Motor neuron (in vitro differentiated cells): ENCODE measurements at regions not wholly inside any gene's neighbourhood (a gene's known extent, or its start where the extent isn't known, plus 50 kb on each side); places are given as distances from the start of the nearest gene placed in this dataset.

Source experiments
- ATAC-seq, 8 experiments: fragments of 200-7000 bp; cut with Tn5 transposase; replicated peaks in 6 of 8; 2 replicates each; pipeline ENCODE4 v1.8.0; 2021; ENCODE audit warnings: mild to moderate bottlenecking in 8 of 8, moderate library complexity in 8 of 8
- H3K27ac ChIP-seq, 2 donors: fragments of 250-450 bp; sonication (Bioruptor Pico); 2 replicates each; pipeline ENCODE4 v1.9.0; 2021; ENCODE audit warnings: antibody characterized with exemption in 2 of 2, mild to moderate bottlenecking in 2 of 2, moderate library complexity in 1 of 2
- H3K4me1 ChIP-seq, 2 donors: fragments of 250-450 bp; sonication (Bioruptor Pico); replicated peaks in 1 of 2; 2 replicates each; pipeline ENCODE4 v1.6.1; 2021; ENCODE audit warnings: antibody characterized with exemption in 2 of 2, mild to moderate bottlenecking in 2 of 2, moderate library complexity in 1 of 2
- H3K4me3 ChIP-seq, 5 donors: fragments of 250-450 bp; sonication (Bioruptor Pico); 2 replicates each; pipeline ENCODE4 v1.9.0; 2021; ENCODE audit warnings: antibody characterized with exemption in 5 of 5, mild to moderate bottlenecking in 5 of 5, moderate library complexity in 4 of 5
- whole genome bisulfite sequencing, 10 experiments: fragments of 450-650 bp; shearing (Covaris generic); methylation state at CpG; one replicate each; pipeline ENCODE4 v1.0.0; 2022; 5-methylcytosine and 5-hydroxymethylcytosine counted together
- in situ Hi-C, 9 experiments: fragments of 400-800 bp; cut with MboI; loops; one replicate each; pipeline ENCODE4 v1.15.0; 2021; ENCODE audit warnings: low sequenced_read_pairs in 9 of 9, low pct_unique_long_range_greater_than_20kb in 2 of 9; ENCODE audit not compliant: unreplicated experiment in 9 of 9

GRCh38 chr3:176009256-176009655, 1150.1 kb downstream of the NAALADL2 start:
- WGBS, 10 experiments = 0 to 44% (median 30%) methylated on average over 1 of the region's 1 CpG; no CpG with 5 or more reads in 1 of the 10 experiments
- no peak for ATAC-seq
- in situ Hi-C loops = no loop called here
- H3K4me3 ChIP-seq = no peak overlapping the region
- H3K27ac ChIP-seq = no peak overlapping the region
- H3K4me1 ChIP-seq = no peaks in the 10 kb centered on the region

- in situ Hi-C loops = no loop called here
- 0 to 100% (median 100%) methylated on average over 1 of the region's 1 CpG; no CpG with 5 or more reads in 3 of the 10 experiments for WGBS, 10 experiments
- no peak overlapping the region for H3K4me3 ChIP-seq
- no peak overlapping the region for H3K27ac ChIP-seq
- no peak for ATAC-seq
- H3K4me1 ChIP-seq = no peaks in the 10 kb centered on the region
Measured at GRCh38 chr3:176005564-176005963, 1146.4 kb downstream of the NAALADL2 start.

- in situ Hi-C loops = no loop called here
- 0% methylated on average over 2 of the region's 2 CpGs; no CpG with 5 or more reads in 9 of the 10 experiments for WGBS, 10 experiments
- no peak overlapping the region for H3K4me3 ChIP-seq
- no peak for ATAC-seq
- no peaks in the 10 kb centered on the region for H3K4me1 ChIP-seq
- no peak overlapping the region for H3K27ac ChIP-seq
Measured at GRCh38 chr3:175989161-175989560, 1130.0 kb downstream of the NAALADL2 start.

- H3K27ac ChIP-seq = no peak overlapping the region
- H3K4me3 ChIP-seq = no peak overlapping the region
- in situ Hi-C loops = no loop called here
- H3K4me1 ChIP-seq = no peaks in the 10 kb centered on the region
- WGBS, 10 experiments = 0 to 90% (median 80%) methylated on average over 1 of the region's 1 CpG
- no peak for ATAC-seq
Measured at GRCh38 chr3:175988401-175988800, 1129.3 kb downstream of the NAALADL2 start.

GRCh38 chr3:175985781-175986180, 1126.6 kb downstream of the NAALADL2 start:
- 7 to 67% (median 26%) methylated on average over 1 of the region's 1 CpG; no CpG with 5 or more reads in 1 of the 10 experiments for WGBS, 10 experiments
- no peak for ATAC-seq
- H3K4me3 ChIP-seq = no peak overlapping the region
- in situ Hi-C loops = no loop called here
- H3K4me1 ChIP-seq = no peaks in the 10 kb centered on the region
- H3K27ac ChIP-seq = no peak overlapping the region

GRCh38 chr3:175983379-175983778, 1124.2 kb downstream of the NAALADL2 start:
- in situ Hi-C loops = no loop called here
- no peaks in the 10 kb centered on the region for H3K4me1 ChIP-seq
- peak in 3 of 8 experiments; percentile 24 to 83 (median 78) for ATAC-seq
- no peak overlapping the region for H3K4me3 ChIP-seq
- H3K27ac ChIP-seq = no peak overlapping the region
- WGBS, 10 experiments = 0 to 100% (median 61%) methylated on average over 1 of the region's 1 CpG

GRCh38 chr3:175980486-175981090, 1121.5 kb downstream of the NAALADL2 start:
- 0 to 100% (median 73%) methylated on average over 1 to 2 of the region's 2 CpGs for WGBS, 10 experiments
- no peak for ATAC-seq
- no peak overlapping the region for H3K27ac ChIP-seq
- no peaks in the 10 kb centered on the region for H3K4me1 ChIP-seq
- H3K4me3 ChIP-seq = no peak overlapping the region
- in situ Hi-C loops = no loop called here

GRCh38 chr3:175977968-175978752, 1119.0 kb downstream of the NAALADL2 start:
- 53 to 100% (median 95%) methylated on average over 1 to 11 of the region's 32 CpGs; no CpG with 5 or more reads in 2 of the 10 experiments for WGBS, 10 experiments
- Histone ChIP-seq H3K4me3 (no peak overlapping the region), H3K4me1 (no peaks in the 10 kb centered on the region), H3K27ac (no peak overlapping the region)
- in situ Hi-C loops = no loop called here
- no peak for ATAC-seq

GRCh38 chr3:175969456-175969855, 1110.3 kb downstream of the NAALADL2 start:
- no peak for ATAC-seq
- Histone ChIP-seq H3K27ac (no peak overlapping the region), H3K4me3 (no peak overlapping the region), H3K4me1 (no peaks in the 10 kb centered on the region)
- WGBS, 10 experiments = 24 to 96% (median 71%) methylated on average over 2 to 3 of the region's 3 CpGs
- in situ Hi-C loops = loop anchor here in 1 of 9 experiments (25.0 kb wide), 1 partner anchor 468 kb away; no protein-coding TSS in a partner anchor

GRCh38 chr3:175965036-175965435, 1105.9 kb downstream of the NAALADL2 start:
- in situ Hi-C loops = loop anchor here in 1 of 9 experiments (25.0 kb wide), 1 partner anchor 472 kb away; no protein-coding TSS in a partner anchor
- peak in 2 of 8 experiments; percentile 51 to 85 for ATAC-seq
- 0 to 71% (median 15%) methylated on average over 1 of the region's 1 CpG for WGBS, 10 experiments

GRCh38 chr3:175957427-175957826, 1098.3 kb downstream of the NAALADL2 start:
- Histone ChIP-seq H3K27ac (no peak overlapping the region), H3K4me1 (no peaks in the 10 kb centered on the region), H3K4me3 (no peak overlapping the region)
- 0 to 100% (median 83%) methylated on average over 1 of the region's 1 CpG; no CpG with 5 or more reads in 1 of the 10 experiments for WGBS, 10 experiments
- no peak for ATAC-seq
- in situ Hi-C loops = loop anchor here in 1 of 9 experiments (25.0 kb wide), 1 partner anchor 480 kb away; no protein-coding TSS in a partner anchor

More at GRCh38 chr3:175965036-175965435, 1105.9 kb downstream of the NAALADL2 start:
- H3K4me1 ChIP-seq = no peaks in the 10 kb centered on the region
- H3K4me3 ChIP-seq = no peak overlapping the region
- H3K27ac ChIP-seq = no peak overlapping the region

- H3K4me3 ChIP-seq = no peak overlapping the region
- no peaks in the 10 kb centered on the region for H3K4me1 ChIP-seq
- ATAC-seq = peak in 3 of 8 experiments; percentile 25 to 69 (median 54)
- no peak overlapping the region for H3K27ac ChIP-seq
- WGBS, 10 experiments = 14 to 100% (median 49%) methylated on average over 1 to 3 of the region's 3 CpGs
- in situ Hi-C loops = loop anchor here in 1 of 9 experiments (25.0 kb wide), 1 partner anchor 480 kb away; no protein-coding TSS in a partner anchor
Measured at GRCh38 chr3:175956964-175957363, 1097.8 kb downstream of the NAALADL2 start.

GRCh38 chr3:175951047-175951694, 1092.0 kb downstream of the NAALADL2 start:
- 23 to 100% (median 76%) methylated on average over 1 to 4 of the region's 4 CpGs; no CpG with 5 or more reads in 4 of the 10 experiments for WGBS, 10 experiments
- in situ Hi-C loops = loop anchor here in 1 of 9 experiments (25.0 kb wide), 1 partner anchor 486 kb away; no protein-coding TSS in a partner anchor
- ATAC-seq = peak in 6 of 8 experiments; percentile 21 to 98 (median 30)
- no peak overlapping the region for H3K4me3 ChIP-seq
- no peak overlapping the region for H3K27ac ChIP-seq
- no peaks in the 10 kb centered on the region for H3K4me1 ChIP-seq
